ENCODE measurements at regions not wholly inside any gene's neighbourhood (a gene's known extent, or its start where the extent isn't known, plus 50 kb on each side); places are given as distances from the start of the nearest gene placed in this dataset.

GRCh38 chr13:62130062-62130970 lies 714.7 kb upstream of the PCDH20 start:
- H3K4me3 ChIP-seq (ENCODE audit: low read length), result no peak overlapping the region
- no peaks in the 10 kb centered on the region for H3K9me2 ChIP-seq (replicated peaks; ENCODE audit: control insufficient read depth, low read length)
- H3K4me2 ChIP-seq (ENCODE audit: low read length), result no peak overlapping the region
- no peaks in the 10 kb centered on the region for H3F3A ChIP-seq (ENCODE audit: control insufficient read depth, insufficient read depth)
- H3K36me3 ChIP-seq (ENCODE audit: control insufficient read depth, low read length), result peaks cover 2% of the 10 kb centered on the region; the same call in 1 of the 2 replicates
- no peaks in the 10 kb centered on the region for H4K20me1 ChIP-seq (ENCODE audit: control insufficient read depth, insufficient read depth, low read depth, low read length)
- no peak for TF ChIP-seq EZH2phosphoT487 (IDR thresholded peaks at IDR 0.05; ENCODE audit: borderline replicate concordance, low read length)
- no peak for TF ChIP-seq CTCF (IDR thresholded peaks at IDR 0.05; ENCODE audit: low read depth, low read length, poor library complexity, severe bottlenecking)
- no peak overlapping the region for H3K27ac ChIP-seq (ENCODE audit: low read depth, low read length)
- peaks cover 23% of the 10 kb centered on the region for H3K9me3 ChIP-seq (ENCODE audit: control insufficient read depth, insufficient read depth, low read length)
- H3K79me2 ChIP-seq (ENCODE audit: control insufficient read depth, low read length), result no peaks in the 10 kb centered on the region
- H3K4me1 ChIP-seq (ENCODE audit: control insufficient read depth, low read length), result no peaks in the 10 kb centered on the region
- H3K27me3 ChIP-seq (ENCODE audit: control insufficient read depth, low read length), result no peaks in the 10 kb centered on the region

- H3K27ac ChIP-seq (ENCODE audit: low read depth, low read length), result no peak overlapping the region
Observed at GRCh38 chr13:62129000-62129551, 713.4 kb upstream of the PCDH20 start.

GRCh38 chr13:62126400-62126799 lies 710.8 kb upstream of the PCDH20 start:
- no peaks in the 10 kb centered on the region for H3K79me2 ChIP-seq (ENCODE audit: control insufficient read depth, low read length)
- H3K27me3 ChIP-seq (ENCODE audit: control insufficient read depth, low read length), result no peaks in the 10 kb centered on the region
- H3K4me3 ChIP-seq (ENCODE audit: low read length), result no peak overlapping the region
- H3K27ac ChIP-seq (ENCODE audit: low read depth, low read length), result no peak overlapping the region
- no peaks in the 10 kb centered on the region for H3F3A ChIP-seq (ENCODE audit: control insufficient read depth, insufficient read depth)
- TF ChIP-seq EZH2phosphoT487 (IDR thresholded peaks at IDR 0.05; ENCODE audit: borderline replicate concordance, low read length) (no peak), CTCF (IDR thresholded peaks at IDR 0.05; ENCODE audit: low read depth, low read length, poor library complexity, severe bottlenecking) (no peak)
- no peaks in the 10 kb centered on the region for H4K20me1 ChIP-seq (ENCODE audit: control insufficient read depth, insufficient read depth, low read depth, low read length)
- H3K9me2 ChIP-seq (replicated peaks; ENCODE audit: control insufficient read depth, low read length), result no peaks in the 10 kb centered on the region
- no peak overlapping the region for H3K4me2 ChIP-seq (ENCODE audit: low read length)
- peaks cover 5% of the 10 kb centered on the region for H3K36me3 ChIP-seq (ENCODE audit: control insufficient read depth, low read length)
- H3K4me1 ChIP-seq (ENCODE audit: control insufficient read depth, low read length), result no peaks in the 10 kb centered on the region
- peaks cover 23% of the 10 kb centered on the region for H3K9me3 ChIP-seq (ENCODE audit: control insufficient read depth, insufficient read depth, low read length)

More at GRCh38 chr13:62129000-62129551, 713.4 kb upstream of the PCDH20 start:
- no peaks in the 10 kb centered on the region for H4K20me1 ChIP-seq (ENCODE audit: control insufficient read depth, insufficient read depth, low read depth, low read length)
- H3K9me3 ChIP-seq (ENCODE audit: control insufficient read depth, insufficient read depth, low read length), result peaks cover 23% of the 10 kb centered on the region
- no peak overlapping the region for H3K4me3 ChIP-seq (ENCODE audit: low read length)
- H3F3A ChIP-seq (ENCODE audit: control insufficient read depth, insufficient read depth), result no peaks in the 10 kb centered on the region
- H3K27me3 ChIP-seq (ENCODE audit: control insufficient read depth, low read length), result no peaks in the 10 kb centered on the region
- H3K4me1 ChIP-seq (ENCODE audit: control insufficient read depth, low read length), result no peaks in the 10 kb centered on the region
- peaks cover 2% of the 10 kb centered on the region; the same call in 1 of the 2 replicates for H3K36me3 ChIP-seq (ENCODE audit: control insufficient read depth, low read length)
- no peak overlapping the region for H3K4me2 ChIP-seq (ENCODE audit: low read length)
- no peaks in the 10 kb centered on the region for H3K9me2 ChIP-seq (replicated peaks; ENCODE audit: control insufficient read depth, low read length)
- no peaks in the 10 kb centered on the region for H3K79me2 ChIP-seq (ENCODE audit: control insufficient read depth, low read length)
- TF ChIP-seq CTCF (IDR thresholded peaks at IDR 0.05; ENCODE audit: low read depth, low read length, poor library complexity, severe bottlenecking) (no peak), EZH2phosphoT487 (IDR thresholded peaks at IDR 0.05; ENCODE audit: borderline replicate concordance, low read length) (no peak)
